Amniotic epithelial cell (primary cell): ENCODE measurements at regions not wholly inside any gene's neighbourhood (a gene's known extent, or its start where the extent isn't known, plus 50 kb on each side); places are given as distances from the start of the nearest gene placed in this dataset.
"Not testable (repeated sequence)": the region's sequence is repeated elsewhere in the genome, so short reads cannot be mapped to it uniquely, and the experiment has no call there.

Experiments
- DNase-seq: peaks from one replicate; pipeline ENCODE4 v3.0.0-alpha.2; 2010; ENCODE audit warnings: low read depth

DNA sequence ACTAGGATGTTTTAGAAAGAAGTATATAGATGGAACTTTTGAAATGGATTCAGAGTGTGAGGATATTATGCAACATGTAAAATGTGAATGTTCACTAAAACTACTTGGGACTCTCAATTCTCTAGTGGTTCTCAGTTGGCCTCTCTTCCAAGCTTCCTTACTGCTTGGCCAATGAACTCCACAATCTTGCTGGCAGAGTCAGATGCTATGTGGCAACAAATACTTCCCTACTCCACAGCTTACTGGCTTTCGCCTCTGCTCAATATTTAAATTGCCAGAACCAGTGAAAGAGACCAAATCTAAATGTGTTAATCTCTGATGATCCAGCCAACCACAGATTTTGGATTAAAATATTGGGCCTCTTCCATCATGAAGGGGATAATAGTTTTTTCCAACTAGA is 138.4 kb downstream of the HTR1B start:
- no peak for DNase-seq

DNA sequence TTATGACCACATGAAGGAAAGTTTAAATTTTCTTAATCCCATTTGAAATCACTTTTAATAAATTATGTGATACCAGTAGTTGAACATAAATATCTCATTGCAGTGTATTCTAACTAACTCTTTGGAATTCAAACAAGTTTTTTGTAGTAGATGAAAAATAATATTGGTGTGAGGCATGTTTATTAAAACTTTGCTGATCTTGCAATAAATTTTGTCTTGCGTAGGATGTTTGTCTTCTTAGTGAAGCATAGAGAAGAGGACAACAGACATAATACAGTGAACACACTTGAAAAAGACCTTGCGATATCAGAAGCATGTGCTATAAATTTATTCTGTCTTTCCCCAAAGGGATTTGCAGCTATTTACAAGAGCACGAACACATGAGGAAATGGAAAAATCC is 140.7 kb downstream of the HTR1B start:
- no peak for DNase-seq

DNA sequence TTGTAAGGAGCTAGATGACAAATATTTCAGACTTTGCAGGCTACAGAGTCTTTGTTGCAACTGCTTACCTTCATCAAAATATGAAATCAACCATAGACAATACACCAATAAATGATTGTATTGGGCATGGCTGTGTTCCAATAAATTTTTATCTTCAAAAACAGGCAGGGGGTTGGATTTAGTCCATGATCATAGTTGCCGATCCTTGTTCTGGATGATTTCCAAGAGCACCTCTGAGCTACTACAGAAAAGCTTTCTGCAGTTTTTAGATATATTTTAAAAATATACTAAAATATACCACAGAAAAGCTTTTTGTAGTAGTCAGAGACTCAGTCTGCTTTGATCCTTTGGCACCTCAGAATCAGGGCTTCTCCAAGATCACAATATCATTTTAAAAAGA is 145.0 kb downstream of the HTR1B start:
- no peak for DNase-seq

DNA sequence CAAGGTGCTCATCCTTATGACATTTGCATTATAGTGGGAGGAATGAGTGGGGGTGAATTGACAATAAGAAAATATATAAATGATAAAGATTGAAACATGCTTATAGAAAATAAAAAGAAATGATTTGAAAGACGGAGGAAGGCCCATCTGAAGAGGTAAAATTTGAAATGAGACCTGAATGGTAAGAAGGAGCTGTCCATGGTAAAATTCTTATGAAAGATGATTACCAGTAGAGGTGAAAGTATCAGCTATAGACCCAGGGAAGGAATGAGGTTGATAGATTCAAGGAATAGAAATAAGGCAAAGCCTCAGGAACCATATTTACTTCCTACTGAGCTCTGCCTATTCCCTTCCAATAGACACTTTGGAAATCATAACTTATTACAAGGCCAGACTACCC is 149.7 kb downstream of the HTR1B start:
- DNase-seq: peak; percentile 4

DNA sequence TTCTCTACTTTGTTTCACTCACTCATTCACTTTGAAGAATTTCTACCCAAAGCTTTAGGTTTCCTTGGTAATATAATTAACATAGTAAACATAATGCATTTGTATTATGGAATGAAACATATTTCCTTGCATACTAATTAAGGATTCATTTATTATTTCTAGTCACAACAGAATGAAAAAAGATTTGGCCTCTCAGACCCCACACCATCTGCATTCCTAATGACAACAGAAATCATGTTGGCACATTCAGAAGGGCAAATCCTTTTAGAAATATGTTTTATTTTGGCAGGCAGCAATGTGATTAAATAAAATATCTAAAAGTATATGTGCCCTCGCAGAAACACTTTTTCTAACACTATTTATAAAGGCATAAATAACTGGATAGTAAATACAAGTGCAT is 163.4 kb downstream of the HTR1B start:
- DNase-seq: no peak

DNA sequence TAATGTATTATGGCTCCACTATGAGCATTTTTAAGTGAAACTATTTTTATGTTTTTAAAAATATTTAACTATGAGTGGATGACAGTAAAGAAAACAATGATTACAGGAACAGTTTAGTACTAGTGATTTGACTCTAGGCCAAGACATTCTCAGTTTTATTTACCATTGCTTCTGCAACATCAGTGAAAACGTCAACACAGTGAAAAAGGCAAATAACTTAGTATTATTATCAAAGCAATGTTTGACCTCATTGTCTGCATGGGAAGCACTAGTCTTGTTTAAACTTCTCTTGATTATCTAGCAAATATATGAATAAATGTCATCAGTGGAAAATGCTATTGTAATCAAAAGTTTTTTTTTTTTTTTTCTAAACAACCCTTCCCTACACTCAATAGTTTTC is 165.0 kb downstream of the HTR1B start:
- no peak for DNase-seq

DNA sequence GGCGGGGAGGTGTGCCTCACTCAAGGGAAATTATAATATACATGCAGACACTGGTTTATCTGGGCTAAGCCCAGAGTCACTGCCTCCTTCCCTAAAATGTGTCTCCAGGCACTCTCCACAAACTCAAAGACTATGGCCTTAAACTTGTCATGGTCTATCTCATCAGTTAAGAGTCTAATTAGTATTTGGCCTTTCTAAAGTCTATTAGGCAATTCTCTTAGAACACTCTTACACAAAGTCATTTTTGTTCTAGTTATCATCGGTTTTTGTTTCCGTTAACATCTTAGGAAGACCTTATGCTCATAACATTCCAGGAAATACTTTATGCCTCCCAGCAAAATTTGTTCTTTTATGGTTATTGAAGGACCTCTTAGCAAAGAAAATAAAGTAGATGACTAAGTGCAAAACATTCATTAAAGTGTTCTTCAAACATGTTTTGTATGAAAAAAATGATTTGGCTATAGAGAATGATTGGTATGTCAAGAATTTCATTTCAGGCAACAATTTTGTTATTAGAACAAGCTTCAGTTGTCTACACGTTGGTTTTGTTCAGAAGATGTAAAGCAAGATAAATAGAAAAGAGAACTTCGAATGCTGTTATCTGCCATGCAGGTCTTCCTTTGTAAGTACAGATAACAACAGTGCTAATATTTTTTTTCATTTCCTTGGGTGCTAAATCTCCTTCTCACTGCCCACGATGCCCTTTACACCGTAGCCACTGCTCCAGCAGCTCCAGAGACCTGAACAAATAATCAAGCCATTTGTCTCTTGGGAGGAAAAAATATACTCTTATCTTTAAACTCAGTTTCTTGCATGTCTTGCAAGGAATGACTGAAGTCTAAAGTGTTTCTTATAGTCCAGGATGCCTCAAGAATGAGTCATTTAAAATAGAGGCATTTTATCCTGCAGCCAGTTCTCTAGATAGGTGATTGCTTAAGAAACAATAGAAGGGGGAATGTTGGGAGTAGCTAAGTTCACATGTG is 170.4 kb downstream of the HTR1B start:
- peak; percentile 92 for DNase-seq

DNA sequence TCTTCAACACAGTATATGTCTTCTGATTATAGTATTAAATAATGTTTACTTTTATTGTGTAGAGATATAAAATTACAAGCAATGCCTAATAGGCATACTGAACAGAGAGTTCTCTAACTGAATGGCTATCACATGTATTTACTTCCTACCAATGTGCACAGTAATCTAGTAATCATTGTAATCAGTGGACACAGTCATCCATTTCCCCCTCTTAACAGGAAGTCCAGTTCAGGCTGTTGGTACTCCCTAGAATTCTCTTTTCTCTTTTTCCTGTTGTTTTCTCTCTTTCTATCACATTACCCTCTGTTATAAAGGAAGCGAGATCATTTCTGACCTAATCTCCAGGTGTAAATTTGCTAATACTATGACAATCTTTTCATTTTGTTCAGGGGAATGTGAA is 172.5 kb downstream of the HTR1B start:
- no peak for DNase-seq

DNA sequence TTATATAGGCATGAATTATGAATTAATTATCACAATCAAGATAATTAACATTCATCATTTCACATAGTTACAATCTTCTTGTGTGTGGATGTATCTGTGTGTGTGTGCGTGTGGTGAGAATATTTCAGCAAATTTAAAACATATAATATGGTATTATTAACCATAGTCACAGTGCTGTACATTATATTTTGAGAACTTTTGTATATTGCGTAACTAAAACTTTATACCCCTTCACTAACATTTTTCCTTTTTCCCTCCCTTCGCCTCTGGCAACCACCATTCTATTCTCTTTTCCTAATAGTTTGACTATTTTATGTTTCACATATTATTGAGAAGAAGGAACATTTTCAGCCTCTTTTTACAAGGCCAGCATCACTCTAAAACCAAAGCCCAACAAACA is 176.8 kb downstream of the HTR1B start:
- DNase-seq: no peak

DNA sequence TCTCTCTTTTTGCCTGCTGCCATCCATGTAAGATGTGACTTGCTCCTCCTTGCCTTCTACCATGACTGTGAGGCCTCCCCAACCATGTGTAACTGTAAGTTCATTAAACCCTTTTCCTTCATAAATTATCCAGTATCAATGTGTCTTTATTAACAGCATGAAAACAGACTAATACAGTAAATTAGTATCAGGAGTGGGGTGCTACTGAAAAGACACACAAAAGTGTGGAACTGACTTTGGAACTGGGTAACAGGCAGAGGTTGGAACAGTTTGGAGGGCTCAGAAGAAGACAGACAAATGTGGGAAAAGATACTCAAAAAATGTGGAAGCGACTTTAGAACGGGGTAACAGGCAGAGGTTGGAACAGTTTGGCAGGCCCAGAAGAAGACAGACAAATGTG is 189.4 kb downstream of the HTR1B start:
- no peak for DNase-seq

DNA sequence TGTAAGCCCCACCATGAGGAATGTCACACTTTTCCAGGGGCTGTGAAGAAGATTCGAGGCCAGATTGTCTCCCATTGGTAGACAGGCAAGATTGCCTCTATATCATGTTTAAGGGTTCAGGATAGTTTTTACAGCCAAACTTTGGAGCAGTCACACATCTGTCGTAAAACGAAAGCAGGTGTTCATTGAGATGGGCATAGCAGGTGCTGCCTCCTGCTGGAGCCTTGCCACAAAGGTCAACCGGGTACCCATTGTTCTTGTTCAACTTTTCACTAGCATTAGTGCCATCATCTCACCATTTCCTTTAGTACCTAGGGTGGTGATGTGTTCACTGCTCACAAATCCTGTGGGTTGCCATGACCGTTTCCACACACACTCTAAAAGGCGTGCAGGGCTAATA is 198.3 kb downstream of the HTR1B start:
- no peak for DNase-seq

DNA sequence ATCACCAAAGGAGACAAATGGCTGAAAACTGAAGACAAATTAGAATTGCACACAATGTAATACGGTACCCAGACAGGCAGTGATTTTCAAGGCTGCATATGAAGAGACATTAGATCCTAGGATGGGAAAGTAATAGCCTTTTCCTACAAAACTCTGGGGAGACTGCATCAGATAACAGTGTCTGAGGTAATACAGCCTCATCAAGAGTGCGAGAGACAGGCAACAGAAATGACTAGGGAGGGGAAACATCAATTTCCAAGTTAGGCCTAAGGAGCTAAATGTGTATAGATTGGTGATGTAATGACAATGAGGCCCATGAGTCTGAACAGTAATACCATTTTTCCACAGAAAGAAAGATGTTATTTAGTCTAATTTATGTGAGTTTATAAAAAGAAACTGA is 200.3 kb downstream of the HTR1B start:
- no peak for DNase-seq

DNA sequence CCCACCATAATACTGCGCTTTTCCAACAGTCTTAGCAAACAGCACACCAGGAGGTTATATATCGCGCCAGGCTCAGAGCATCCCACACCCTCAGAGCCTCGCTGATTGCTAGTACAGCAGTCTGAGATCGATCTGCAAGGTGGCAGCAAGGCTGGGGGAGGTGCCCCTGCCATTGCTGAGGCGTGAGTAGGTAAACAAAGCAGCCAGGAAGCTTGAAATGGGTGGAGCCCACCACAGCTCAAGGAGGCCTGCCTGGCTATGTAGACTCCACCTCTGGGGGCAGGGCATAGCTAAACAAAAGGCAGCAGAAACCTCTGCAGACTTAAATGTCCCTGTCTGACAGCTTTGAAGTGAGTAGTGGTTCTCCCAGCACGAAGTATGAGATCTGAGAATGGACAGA is 211.5 kb downstream of the HTR1B start:
- DNase-seq: not testable (repeated sequence)

DNA sequence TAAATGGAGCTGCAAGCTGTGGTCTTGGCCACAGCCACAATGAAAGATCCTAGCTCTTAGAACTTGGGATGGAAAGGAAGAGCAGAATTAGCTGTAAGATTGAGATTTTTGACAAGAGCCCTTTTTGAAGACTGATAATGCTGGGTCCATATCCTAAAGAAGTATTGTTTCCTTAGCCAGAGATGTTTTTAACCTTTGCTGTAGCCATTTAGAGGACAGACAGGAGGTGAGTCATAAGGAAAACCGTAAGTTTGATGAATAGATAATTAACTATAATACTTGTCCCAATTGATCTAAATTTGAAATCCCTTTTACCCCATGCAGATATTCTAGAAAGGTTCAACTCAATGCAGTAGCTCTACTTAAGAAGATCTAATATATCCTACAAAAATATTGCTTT is 213.7 kb downstream of the HTR1B start:
- DNase-seq: no peak

DNA sequence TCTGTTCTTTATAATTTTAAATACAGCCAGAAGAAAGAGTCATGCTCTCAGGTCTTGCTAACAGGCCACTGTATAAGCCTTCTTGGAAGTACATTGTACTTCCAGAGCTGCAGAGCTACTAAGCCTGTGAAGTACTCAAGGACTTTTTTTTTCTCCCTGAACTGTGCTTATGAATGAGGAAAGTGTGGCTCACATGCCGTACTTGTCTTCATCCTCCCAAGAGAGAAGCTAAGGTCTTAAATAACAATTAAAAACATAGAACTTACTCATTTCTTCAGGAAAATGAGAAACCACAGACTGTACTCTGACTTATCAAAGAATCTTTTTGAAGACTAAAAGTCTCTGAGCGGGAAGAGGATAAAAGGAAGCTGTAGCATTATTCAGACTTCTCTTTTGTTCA is 218.3 kb downstream of the HTR1B start:
- no peak for DNase-seq

DNA sequence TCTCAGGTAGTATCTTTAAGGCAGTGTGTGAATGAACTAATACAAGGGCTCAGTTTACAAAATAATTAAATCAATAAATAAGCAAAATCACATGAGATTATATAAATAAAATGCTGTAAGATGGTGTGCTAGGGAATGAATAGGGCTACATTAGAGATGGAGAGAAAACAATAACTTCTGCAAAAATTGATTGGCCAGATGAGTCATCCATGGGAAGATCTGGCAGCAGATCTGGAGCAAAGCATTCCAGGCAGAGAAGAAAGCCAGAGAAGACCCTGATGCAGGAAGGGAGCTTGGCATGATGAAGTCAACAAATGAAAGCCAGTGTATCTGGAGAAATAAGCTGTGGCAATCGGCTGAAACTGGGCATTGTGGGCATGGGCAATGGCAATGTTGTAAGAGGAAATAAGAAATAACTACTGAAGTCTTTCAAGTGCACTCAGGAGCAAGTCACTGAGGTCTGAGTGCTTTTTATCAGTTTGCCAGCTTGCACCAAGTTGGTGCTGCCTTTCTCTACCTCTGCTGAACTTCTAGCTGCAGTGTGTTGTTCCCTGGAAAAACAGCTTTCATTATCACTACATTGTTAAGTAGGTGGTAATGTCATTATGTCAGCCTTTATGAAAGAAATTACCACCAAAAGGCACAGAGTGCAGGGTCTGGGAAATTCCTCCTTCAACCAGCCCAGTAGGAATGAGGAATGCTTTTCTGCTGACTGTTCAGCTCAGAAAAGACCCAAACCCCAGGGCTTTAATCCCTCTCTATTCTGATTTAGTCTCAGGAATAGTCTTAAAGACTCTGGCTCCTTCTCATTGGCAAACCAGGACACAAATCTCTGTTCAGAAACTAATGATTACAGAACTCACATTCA is 231.6 kb downstream of the HTR1B start:
- peak; percentile 9 for DNase-seq

DNA sequence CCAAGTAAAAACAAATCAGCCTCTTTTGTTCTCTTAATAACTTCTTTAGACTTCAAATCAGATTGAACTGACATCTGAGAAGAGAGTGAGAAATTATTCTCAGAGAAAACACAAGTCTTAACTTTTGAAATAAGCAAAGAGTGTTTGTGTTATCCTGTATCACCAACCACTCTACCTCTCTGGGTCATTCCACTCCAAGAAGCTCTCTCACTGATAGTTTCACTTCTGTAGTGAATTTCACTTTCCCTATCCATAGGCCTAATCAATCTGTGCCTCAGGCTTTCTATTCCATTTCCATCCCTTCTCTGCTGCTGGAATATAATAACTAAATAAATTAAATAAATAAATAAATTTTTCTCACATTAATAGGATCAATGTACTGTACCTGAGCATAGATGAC is 235.0 kb downstream of the HTR1B start:
- DNase-seq: no peak

DNA sequence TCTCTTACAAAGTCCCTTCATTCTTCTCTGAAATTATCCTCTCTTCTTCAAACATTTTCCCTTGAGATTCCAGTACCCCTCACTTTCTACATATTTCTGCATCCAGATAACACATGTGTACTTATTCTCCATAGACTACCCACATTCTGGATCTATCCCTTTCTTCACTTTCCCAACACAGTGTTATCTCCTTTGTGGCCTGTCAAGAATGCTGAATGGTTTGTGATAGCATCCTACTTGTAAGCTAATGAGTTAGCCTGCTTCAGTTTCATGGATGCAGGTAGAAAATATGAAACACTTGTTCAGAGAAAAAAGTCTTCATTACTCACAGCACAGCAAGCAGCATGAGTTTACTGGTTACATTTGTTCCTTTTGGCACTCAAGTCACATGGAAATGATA is 245.4 kb downstream of the HTR1B start:
- peak; percentile 58 for DNase-seq

DNA sequence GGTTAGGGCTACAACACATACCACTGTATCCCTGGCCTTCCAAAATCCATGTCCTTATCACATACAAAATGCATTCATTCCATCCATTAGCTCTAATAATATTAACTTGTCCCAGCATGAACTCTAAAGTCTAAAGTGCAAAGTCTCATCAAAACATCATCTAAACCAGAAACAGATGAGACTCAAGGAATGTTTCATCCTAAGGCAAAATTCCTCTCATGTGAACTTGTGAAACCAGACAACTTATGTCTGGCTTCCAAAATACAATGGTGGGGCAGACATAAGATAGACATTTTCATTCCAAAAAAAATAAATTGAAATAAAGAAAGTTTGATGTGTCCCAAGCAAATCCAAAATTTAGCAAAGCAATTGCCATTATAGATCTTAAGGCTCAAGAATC is 257.4 kb downstream of the HTR1B start:
- DNase-seq: no peak

DNA sequence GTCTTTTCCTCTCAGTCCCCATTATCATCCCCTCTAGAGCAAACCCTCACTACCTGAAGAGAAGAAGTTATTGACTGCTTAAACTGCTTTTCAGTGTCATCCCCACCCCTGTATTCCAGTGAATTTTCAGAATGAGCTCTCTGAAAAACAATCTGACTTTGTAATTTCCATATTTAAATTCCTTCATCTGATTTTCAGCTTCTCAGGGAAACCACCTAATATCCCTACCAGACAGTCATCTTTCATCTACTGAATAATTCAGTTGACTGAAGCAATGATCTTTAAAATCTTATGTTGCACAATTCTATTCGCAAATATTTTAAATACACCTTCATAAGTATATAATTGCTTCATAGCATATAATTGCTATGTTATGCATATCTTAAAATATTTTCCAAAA is 258.7 kb downstream of the HTR1B start:
- no peak for DNase-seq

DNA sequence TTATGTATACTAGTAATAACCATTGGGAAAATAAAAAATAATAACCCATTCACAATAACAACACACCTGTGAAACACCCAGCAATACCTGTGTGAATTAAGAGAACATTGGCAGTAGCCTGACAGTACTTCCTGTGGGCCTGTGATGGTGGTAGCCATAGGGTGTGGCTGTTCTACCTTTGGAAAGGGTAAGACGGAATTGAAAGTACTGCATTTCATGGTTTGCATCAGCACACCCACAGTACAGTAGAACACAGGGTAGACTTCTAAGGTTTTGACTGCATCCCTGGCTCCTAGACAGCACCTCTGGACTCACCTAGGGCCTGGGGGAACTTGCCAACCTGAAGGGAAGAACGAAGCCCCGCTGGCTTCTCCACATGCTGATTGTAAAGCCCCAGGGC is 279.8 kb downstream of the HTR1B start:
- no peak for DNase-seq

DNA sequence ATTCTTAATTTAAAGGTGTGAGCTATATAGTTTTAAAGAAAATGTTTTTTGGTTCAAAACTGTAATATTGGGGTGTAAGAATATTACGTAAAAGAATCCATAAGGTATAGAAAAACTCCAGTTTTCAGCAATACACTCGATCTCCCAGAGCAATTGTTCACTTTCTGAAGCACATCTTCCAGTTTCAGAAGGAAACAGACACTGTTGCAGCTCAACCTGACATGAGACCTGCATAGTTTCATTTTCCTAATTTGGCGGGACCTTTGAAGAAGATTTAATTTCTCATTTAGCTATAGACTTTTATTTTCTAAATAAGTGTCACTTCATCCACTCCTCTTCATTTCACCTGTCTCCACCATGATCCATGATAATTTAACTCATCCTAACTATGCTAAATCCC is 281.5 kb downstream of the HTR1B start:
- no peak for DNase-seq

DNA sequence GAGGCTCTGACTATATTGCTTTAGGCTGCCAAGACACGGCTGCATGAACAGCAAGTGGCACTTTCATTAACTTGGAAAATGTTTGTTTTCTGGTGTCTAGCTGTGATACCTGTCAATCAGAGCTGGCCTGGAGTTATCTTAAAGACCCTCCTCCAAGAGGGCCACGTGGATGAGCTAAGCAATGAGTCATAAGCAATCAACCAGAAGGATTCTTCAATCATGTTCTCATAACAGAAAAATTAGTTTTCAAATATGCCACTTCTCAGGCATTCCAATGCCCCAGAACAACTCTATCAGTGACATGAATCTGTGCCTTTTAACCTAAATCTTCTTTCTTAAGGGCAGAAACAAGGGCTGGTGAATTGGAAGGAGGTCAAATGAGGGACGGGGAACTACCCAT is 283.0 kb downstream of the HTR1B start:
- peak; percentile 3 for DNase-seq
